ENCODE measurements at regions not wholly inside any gene's neighbourhood (a gene's known extent, or its start where the extent isn't known, plus 50 kb on each side); places are given as distances from the start of the nearest gene placed in this dataset.

- no peak for TF ChIP-seq POLR2AphosphoS5 (IDR thresholded peaks at IDR 0.05)
- TF ChIP-seq CTCF (IDR thresholded peaks at IDR 0.05): no peak
These were observed 523.8 kb upstream of the FAT3 start for GRCh38 chr11:91700854-91701253.
